ENCODE measurements at regions not wholly inside any gene's neighbourhood (a gene's known extent, or its start where the extent isn't known, plus 50 kb on each side); places are given as distances from the start of the nearest gene placed in this dataset.

GRCh38 chr3:20361000-20361399, 175.0 kb upstream of the SGO1 start:
- no peak for DNase-seq
- intact Hi-C loops (cut with DNase I; ENCODE audit: low total_unique reads): no loop called here
- TF ChIP-seq CTCF (IDR thresholded peaks at IDR 0.05 in 8 of 11, conservative IDR thresholded peaks at IDR 0.05 in 3 of 11) (no peak), POLR2AphosphoS5 (IDR thresholded peaks at IDR 0.05) (no peak), POLR2A (IDR thresholded peaks at IDR 0.05) (no peak)
- Histone ChIP-seq H3K27me3 (replicated peaks in 1 of 7) (no peaks in the 10 kb centered on the region), H3K36me3 (no peaks in the 10 kb centered on the region), H3K4me1 (no peaks in the 10 kb centered on the region), H3K9me3 (no peaks in the 10 kb centered on the region), H3K27ac (no peak overlapping the region), H3K4me3 (no peak overlapping the region)
- 82 to 93% (median 89%) methylated on average over 3 of the region's 3 CpGs for WGBS, 5 donors

GRCh38 chr3:20353286-20353685, 167.3 kb upstream of the SGO1 start:
- Histone ChIP-seq H3K27ac (no peak overlapping the region), H3K9me3 (no peaks in the 10 kb centered on the region), H3K27me3 (replicated peaks in 1 of 7) (no peaks in the 10 kb centered on the region), H3K36me3 (no peaks in the 10 kb centered on the region), H3K4me3 (no peak overlapping the region), H3K4me1 (no peaks in the 10 kb centered on the region)
- no peak for DNase-seq
- 87 to 96% (median 91%) methylated on average over 1 of the region's 1 CpG for WGBS, 5 donors
- TF ChIP-seq POLR2A (IDR thresholded peaks at IDR 0.05): no peak
- no peak for TF ChIP-seq CTCF (IDR thresholded peaks at IDR 0.05 in 8 of 11, conservative IDR thresholded peaks at IDR 0.05 in 3 of 11)
- TF ChIP-seq POLR2AphosphoS5 (IDR thresholded peaks at IDR 0.05): no peak
- intact Hi-C loops (cut with DNase I; ENCODE audit: low total_unique reads): no loop called here

- no peaks in the 10 kb centered on the region for H3K27me3 ChIP-seq (replicated peaks in 1 of 7)
- no peaks in the 10 kb centered on the region for H3K4me1 ChIP-seq
- H3K4me3 ChIP-seq: no peak overlapping the region
- no peak overlapping the region for H3K27ac ChIP-seq
- H3K36me3 ChIP-seq: no peaks in the 10 kb centered on the region
- WGBS, 5 donors: 38 to 61% (median 46%) methylated on average over 3 of the region's 3 CpGs
- TF ChIP-seq POLR2A (IDR thresholded peaks at IDR 0.05): no peak
- TF ChIP-seq POLR2AphosphoS5 (IDR thresholded peaks at IDR 0.05): no peak
- TF ChIP-seq CTCF (IDR thresholded peaks at IDR 0.05 in 8 of 11, conservative IDR thresholded peaks at IDR 0.05 in 3 of 11): no peak
- intact Hi-C loops (cut with DNase I; ENCODE audit: low total_unique reads): no loop called here
- no peak for DNase-seq
- H3K9me3 ChIP-seq: no peaks in the 10 kb centered on the region
These were observed 166.7 kb upstream of the SGO1 start for GRCh38 chr3:20352546-20353179.

- intact Hi-C loops (cut with DNase I; ENCODE audit: low total_unique reads): no loop called here
- no peak for DNase-seq
- Histone ChIP-seq H3K4me3 (no peak overlapping the region), H3K27me3 (replicated peaks in 1 of 7) (no peaks in the 10 kb centered on the region), H3K9me3 (no peaks in the 10 kb centered on the region), H3K36me3 (no peaks in the 10 kb centered on the region), H3K4me1 (no peaks in the 10 kb centered on the region), H3K27ac (no peak overlapping the region)
- TF ChIP-seq CTCF (IDR thresholded peaks at IDR 0.05 in 8 of 11, conservative IDR thresholded peaks at IDR 0.05 in 3 of 11): no peak
- TF ChIP-seq POLR2AphosphoS5 (IDR thresholded peaks at IDR 0.05): no peak
- TF ChIP-seq POLR2A (IDR thresholded peaks at IDR 0.05): no peak
These were observed 164.4 kb upstream of the SGO1 start for GRCh38 chr3:20350449-20350848.

Data from spleen (tissue), 11 donors.